GM19239 (cell line): ENCODE measurements at regions not wholly inside any gene's neighbourhood (a gene's known extent, or its start where the extent isn't known, plus 50 kb on each side); places are given as distances from the start of the nearest gene placed in this dataset.

ENCODE experiments used
- DNase-seq: peaks from one replicate; pipeline ENCODE4 v3.0.0; 2011; ENCODE audit warnings: low spot score; ENCODE audit not compliant: insufficient read length
- FAIRE-seq: peaks from 2 replicates; lab custom pipeline; 2011; peaks lifted over from hg19 to GRCh38; lab: Jason Lieb, UNC

- FAIRE-seq (no peak), DNase-seq (no peak)
These were observed 74.4 kb upstream of the ZC3H12A start for GRCh38 chr1:37399830-37400464.

GRCh38 chr1:37400466-37401225 lies 73.7 kb upstream of the ZC3H12A start:
- FAIRE-seq (no peak), DNase-seq (no peak)

- FAIRE-seq (no peak), DNase-seq (no peak)
These were observed 71.2 kb upstream of the ZC3H12A start for GRCh38 chr1:37403166-37403565.

GRCh38 chr1:37404711-37405110 lies 69.7 kb upstream of the ZC3H12A start:
- no peak for DNase-seq
- no peak for FAIRE-seq

- DNase-seq (no peak), FAIRE-seq (no peak)
These were observed 64.3 kb upstream of the ZC3H12A start for GRCh38 chr1:37410105-37410504.

GRCh38 chr1:37410815-37411214 lies 63.6 kb upstream of the ZC3H12A start:
- DNase-seq (no peak), FAIRE-seq (no peak)

- FAIRE-seq = no peak
- no peak for DNase-seq
These were observed 58.7 kb upstream of the ZC3H12A start for GRCh38 chr1:37415611-37416244.

- FAIRE-seq = no peak
These were observed 53.9 kb upstream of the ZC3H12A start for GRCh38 chr1:37420456-37420855.

GRCh38 chr1:37423810-37424209 lies 50.6 kb upstream of the ZC3H12A start:
- DNase-seq = no peak
- no peak for FAIRE-seq

More at GRCh38 chr1:37420456-37420855, 53.9 kb upstream of the ZC3H12A start:
- no peak for DNase-seq

GRCh38 chr1:37424523-37424922 lies 49.9 kb upstream of the ZC3H12A start:
- DNase-seq (no peak), FAIRE-seq (no peak)
